IMR-90 (cell line): ENCODE measurements at regions not wholly inside any gene's neighbourhood (a gene's known extent, or its start where the extent isn't known, plus 50 kb on each side); places are given as distances from the start of the nearest gene placed in this dataset.

ENCODE experiments used
- ATAC-seq: fragments of 200-7000 bp; cut with Tn5 transposase; 2 replicates; pipeline ENCODE4 v1.9.1; 2020; ENCODE audit warnings: low read depth, mild to moderate bottlenecking, moderate library complexity
- BruUV-seq: library from RNA; stranded (reverse); fragments of 400-500 nt; replicated peaks from 2 replicates; lab custom pipeline; 2021; lab: Mats Ljungman, UMichigan
- CTCF ChIA-PET: fragments of 300-600 bp; formaldehyde crosslinking; extraction: SDS; loops from one replicate; lab custom pipeline; 2021; ENCODE audit warnings: antibody characterized with exemption; lab: Yijun Ruan, JAX
- POLR2A ChIA-PET: fragments of 300-600 bp; sonication (Branson Sonifier 250); formaldehyde crosslinking; loops from one replicate; lab custom pipeline; 2022; ENCODE audit warnings: antibody characterized with exemption; ENCODE audit not compliant: unreplicated experiment; lab: Charles Lee
- DNase-seq: peaks from one replicate; pipeline ENCODE4 v3.0.0; 2013
- H2AFZ ChIP-seq: replicated peaks from 2 replicates; pipeline ENCODE3; 2013; ENCODE audit warnings: low read length, mild to moderate bottlenecking; ENCODE audit not compliant: poor library complexity
- H2AK5ac ChIP-seq: 2 replicates; pipeline ENCODE4 v1.6.1; 2013; ENCODE audit warnings: low read depth, low read length, inconsistent platforms
- H2AK9ac ChIP-seq: replicated peaks from 2 replicates; pipeline ENCODE3; 2013; ENCODE audit warnings: mild to moderate bottlenecking, low read depth, low read length, moderate library complexity; ENCODE audit not compliant: poor library complexity
- H2BK120ac ChIP-seq: 2 replicates; pipeline ENCODE4 v1.6.1; 2013; ENCODE audit warnings: low read depth, low read length, inconsistent platforms
- H2BK15ac ChIP-seq: 3 replicates; pipeline ENCODE4 v1.6.1; 2013; ENCODE audit warnings: low read depth, low read length, inconsistent platforms
- H2BK20ac ChIP-seq: 2 replicates; pipeline ENCODE4 v1.6.1; 2013; ENCODE audit warnings: low read depth, mild to moderate bottlenecking, inconsistent platforms, low read length, moderate library complexity
- H2BK5ac ChIP-seq: 2 replicates; pipeline ENCODE4 v1.6.1; 2013; ENCODE audit warnings: mild to moderate bottlenecking, low read depth, low read length, inconsistent platforms; ENCODE audit not compliant: poor library complexity, severe bottlenecking
- H3K14ac ChIP-seq: replicated peaks from 2 replicates; pipeline ENCODE4 v1.6.1; 2013; ENCODE audit warnings: low read depth, low read length, inconsistent platforms
- H3K18ac ChIP-seq: 2 replicates; pipeline ENCODE4 v1.6.1; 2013; ENCODE audit warnings: low read depth, low read length, control low read depth
- H3K23ac ChIP-seq: 2 replicates; pipeline ENCODE4 v1.6.1; 2013; ENCODE audit warnings: low read depth, low read length, inconsistent platforms
- H3K27ac ChIP-seq: 2 replicates; pipeline ENCODE4 v1.5.1; 2013; ENCODE audit warnings: mild to moderate bottlenecking, control low read depth, low read length; ENCODE audit not compliant: insufficient read depth
- H3K27me3 ChIP-seq: 2 replicates; pipeline ENCODE4 v1.6.1; 2013; ENCODE audit warnings: low read length; ENCODE audit not compliant: control insufficient read depth, insufficient read depth
- H3K36me3 ChIP-seq: 2 replicates; pipeline ENCODE4 v1.6.1; 2013; ENCODE audit warnings: low read length, mixed read lengths; ENCODE audit not compliant: control insufficient read depth, insufficient read depth
- H3K4ac ChIP-seq: 2 replicates; pipeline ENCODE4 v1.6.1; 2013; ENCODE audit warnings: low read depth, low read length, inconsistent platforms
- H3K4me1 ChIP-seq: 2 replicates; pipeline ENCODE4 v1.6.1; 2013; ENCODE audit warnings: low read length, mixed read lengths; ENCODE audit not compliant: control insufficient read depth, insufficient read depth
- H3K4me2 ChIP-seq: 2 replicates; pipeline ENCODE4 v1.6.1; 2013; ENCODE audit warnings: low read depth, mild to moderate bottlenecking, control low read depth, low read length, moderate library complexity
- H3K4me3 ChIP-seq: 2 replicates; pipeline ENCODE4 v1.5.1; 2013; ENCODE audit warnings: low read depth, mild to moderate bottlenecking, control low read depth, low read length, moderate library complexity; ENCODE audit not compliant: insufficient read depth
- H3K56ac ChIP-seq: 2 replicates; pipeline ENCODE4 v1.6.1; 2013; ENCODE audit warnings: low read length, inconsistent platforms; ENCODE audit not compliant: insufficient read depth; ENCODE audit errors: extremely low read depth
- H3K79me1 ChIP-seq, 2 experiments: 2 replicates each; pipeline ENCODE4 v1.6.1; 2013; ENCODE audit warnings: low read length in 2 of 2, inconsistent platforms in 1 of 2, low read depth in 1 of 2
- H3K9ac ChIP-seq: 2 replicates; pipeline ENCODE4 v1.6.1; 2013; ENCODE audit warnings: low read depth, low read length, control low read depth
- H3K9me1 ChIP-seq: 2 replicates; pipeline ENCODE4 v1.6.1; 2013; ENCODE audit warnings: low read length, inconsistent platforms; ENCODE audit not compliant: insufficient read depth
- H3K9me3 ChIP-seq: 2 replicates; pipeline ENCODE4 v1.6.1; 2013; ENCODE audit warnings: low read length; ENCODE audit not compliant: control insufficient read depth, insufficient read depth
- H4K20me1 ChIP-seq: 2 replicates; pipeline ENCODE4 v1.6.1; 2013; ENCODE audit warnings: low read length, inconsistent platforms; ENCODE audit not compliant: insufficient read depth
- H4K5ac ChIP-seq: 2 replicates; pipeline ENCODE4 v1.6.1; 2013; ENCODE audit warnings: mild to moderate bottlenecking, low read depth, low read length, control low read depth
- H4K8ac ChIP-seq, 2 experiments: 2 replicates each; pipeline ENCODE4 v1.6.1; 2013; ENCODE audit warnings: low read depth in 2 of 2, low read length in 2 of 2, control low read depth in 1 of 2, inconsistent platforms in 1 of 2
- H4K91ac ChIP-seq: 2 replicates; pipeline ENCODE4 v1.6.1; 2013; ENCODE audit warnings: low read depth, low read length, inconsistent platforms; ENCODE audit not compliant: insufficient read depth
- BHLHE40 ChIP-seq: fragments of 150-350 bp; IDR thresholded peaks from 2 replicates; pipeline ENCODE4 v1.6.1; 2016; ENCODE audit warnings: mild to moderate bottlenecking, low read depth, low read length
- ELK1 ChIP-seq: fragments of 150-350 bp; IDR thresholded peaks from 2 replicates; pipeline ENCODE4 v1.6.1; 2016; ENCODE audit warnings: low read depth, mild to moderate bottlenecking, low read length, moderate library complexity, borderline replicate concordance
- MXI1 ChIP-seq: IDR thresholded peaks from 2 replicates; pipeline ENCODE4 v1.6.1; 2012; ENCODE audit warnings: low read depth, mild to moderate bottlenecking, low read length, moderate library complexity, borderline replicate concordance
- POLR2A ChIP-seq: IDR thresholded peaks from 2 replicates; pipeline ENCODE4 v1.6.1; 2012; ENCODE audit warnings: mild to moderate bottlenecking, low read depth, low read length
- SMC3 ChIP-seq: fragments of 150-350 bp; IDR thresholded peaks from 2 replicates; pipeline ENCODE4 v1.6.1; 2016; ENCODE audit warnings: low read depth, mild to moderate bottlenecking, antibody characterized with exemption, low read length, moderate library complexity
- dilution Hi-C: fragments of 300-500 bp; cut with HindIII; formaldehyde crosslinking; loops from one replicate; pipeline ENCODE4 v1.14.3; 2018; ENCODE audit warnings: low sequenced_read_pairs; ENCODE audit not compliant: unreplicated experiment
- in situ Hi-C: fragments of 300-500 bp; cut with MboI; formaldehyde crosslinking; loops from 3 replicates; pipeline ENCODE4 v1.14.3; 2019; ENCODE audit warnings: low sequenced_read_pairs, inconsistent platforms, mixed read lengths
- intact Hi-C: fragments of 100-400 bp; cut with micrococcal nuclease; formaldehyde crosslinking; loops from 2 replicates; pipeline ENCODE4 v1.10.0; 2022
- TF ChIP-seq, protein P1 (sequence below): conservative IDR thresholded peaks from 2 replicates; pipeline ENCODE4 v1.5.1; 2012; ENCODE audit warnings: mild to moderate bottlenecking, low read depth, low read length, improper control_type of control experiment

- Histone ChIP-seq H3K4me1 (no peaks in the 10 kb centered on the region), H3K14ac (no peak overlapping the region), H3K9ac (no peak overlapping the region), H2BK20ac (no peak overlapping the region), H3K4ac (no peak overlapping the region), H3K4me2 (no peak overlapping the region), H2BK15ac (no peak overlapping the region), H4K91ac (no peak overlapping the region), H2AK9ac (no peak overlapping the region), H3K23ac (no peak overlapping the region), H3K18ac (no peak overlapping the region), H4K5ac (no peak overlapping the region), H4K20me1 (no peaks in the 10 kb centered on the region), H3K4me3 (no peak overlapping the region), H3K9me3 (peaks cover 7% of the 10 kb centered on the region), H3K36me3 (no peaks in the 10 kb centered on the region), H3K9me1 (no peaks in the 10 kb centered on the region), H3K27ac (no peak overlapping the region), H3K56ac (no peak overlapping the region), H2AFZ (no peak overlapping the region), H3K79me1 (no peaks in the 10 kb centered on the region), H2AK5ac (no peak overlapping the region), H3K27me3 (no peaks in the 10 kb centered on the region), H4K8ac (no peak overlapping the region), H2BK120ac (no peak overlapping the region), H2BK5ac (no peak overlapping the region)
- no peak for DNase-seq
- dilution Hi-C loops: no loop called here
- in situ Hi-C loops: no loop called here
- TF ChIP-seq ELK1: no peak
- TF ChIP-seq, protein P1, sequence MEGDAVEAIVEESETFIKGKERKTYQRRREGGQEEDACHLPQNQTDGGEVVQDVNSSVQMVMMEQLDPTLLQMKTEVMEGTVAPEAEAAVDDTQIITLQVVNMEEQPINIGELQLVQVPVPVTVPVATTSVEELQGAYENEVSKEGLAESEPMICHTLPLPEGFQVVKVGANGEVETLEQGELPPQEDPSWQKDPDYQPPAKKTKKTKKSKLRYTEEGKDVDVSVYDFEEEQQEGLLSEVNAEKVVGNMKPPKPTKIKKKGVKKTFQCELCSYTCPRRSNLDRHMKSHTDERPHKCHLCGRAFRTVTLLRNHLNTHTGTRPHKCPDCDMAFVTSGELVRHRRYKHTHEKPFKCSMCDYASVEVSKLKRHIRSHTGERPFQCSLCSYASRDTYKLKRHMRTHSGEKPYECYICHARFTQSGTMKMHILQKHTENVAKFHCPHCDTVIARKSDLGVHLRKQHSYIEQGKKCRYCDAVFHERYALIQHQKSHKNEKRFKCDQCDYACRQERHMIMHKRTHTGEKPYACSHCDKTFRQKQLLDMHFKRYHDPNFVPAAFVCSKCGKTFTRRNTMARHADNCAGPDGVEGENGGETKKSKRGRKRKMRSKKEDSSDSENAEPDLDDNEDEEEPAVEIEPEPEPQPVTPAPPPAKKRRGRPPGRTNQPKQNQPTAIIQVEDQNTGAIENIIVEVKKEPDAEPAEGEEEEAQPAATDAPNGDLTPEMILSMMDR: no peak
- no peak for TF ChIP-seq BHLHE40
- TF ChIP-seq SMC3: no peak
- TF ChIP-seq POLR2A: no peak
- no peak for TF ChIP-seq MXI1
- ATAC-seq: no peak
- intact Hi-C loops: no loop called here
- CTCF ChIA-PET: no interaction called here
- POLR2A ChIA-PET: no interaction called here
- no TSS peak for BruUV-seq
Observed at GRCh38 chr4:14072506-14072905, 445.0 kb upstream of the BOD1L1 start.
